22Rv1 (cell line): ENCODE measurements at regions not wholly inside any gene's neighbourhood (a gene's known extent, or its start where the extent isn't known, plus 50 kb on each side); places are given as distances from the start of the nearest gene placed in this dataset.

Experiments
- H3K27ac ChIP-seq: fragments of 450-650 bp; 2 replicates; pipeline ENCODE4 v1.5.1; 2017
- ZFX ChIP-seq: fragments of 450-650 bp; IDR thresholded peaks from 2 replicates; pipeline ENCODE4 v1.6.1; 2017; ENCODE audit warnings: antibody characterized with exemption, borderline replicate concordance
- TF ChIP-seq, protein P1 (sequence below): fragments of 450-650 bp; IDR thresholded peaks from 2 replicates; pipeline ENCODE4 v1.5.1; 2017; ENCODE audit warnings: mild to moderate bottlenecking

DNA sequence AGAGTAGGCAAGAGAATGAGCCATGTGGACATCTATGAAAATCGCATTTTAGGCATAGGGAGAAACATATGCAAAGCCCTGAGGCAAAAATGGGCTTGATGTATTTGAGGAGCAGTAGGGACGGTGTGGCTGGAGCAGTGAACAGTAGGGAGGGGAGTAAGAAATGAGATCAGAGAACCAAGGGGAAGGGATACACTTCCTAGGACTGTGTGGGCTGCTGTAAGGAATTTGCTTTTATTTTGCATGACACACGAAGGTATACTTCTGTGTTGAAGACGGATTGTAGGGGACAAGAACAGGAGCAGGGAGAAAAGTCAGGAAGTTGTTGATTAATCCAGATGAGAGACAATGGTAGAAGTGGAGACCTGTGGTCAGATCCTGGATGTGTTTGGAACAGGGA, 572.1 kb downstream of the JRKL start:
- TF ChIP-seq ZFX = no peak
- TF ChIP-seq, protein P1, sequence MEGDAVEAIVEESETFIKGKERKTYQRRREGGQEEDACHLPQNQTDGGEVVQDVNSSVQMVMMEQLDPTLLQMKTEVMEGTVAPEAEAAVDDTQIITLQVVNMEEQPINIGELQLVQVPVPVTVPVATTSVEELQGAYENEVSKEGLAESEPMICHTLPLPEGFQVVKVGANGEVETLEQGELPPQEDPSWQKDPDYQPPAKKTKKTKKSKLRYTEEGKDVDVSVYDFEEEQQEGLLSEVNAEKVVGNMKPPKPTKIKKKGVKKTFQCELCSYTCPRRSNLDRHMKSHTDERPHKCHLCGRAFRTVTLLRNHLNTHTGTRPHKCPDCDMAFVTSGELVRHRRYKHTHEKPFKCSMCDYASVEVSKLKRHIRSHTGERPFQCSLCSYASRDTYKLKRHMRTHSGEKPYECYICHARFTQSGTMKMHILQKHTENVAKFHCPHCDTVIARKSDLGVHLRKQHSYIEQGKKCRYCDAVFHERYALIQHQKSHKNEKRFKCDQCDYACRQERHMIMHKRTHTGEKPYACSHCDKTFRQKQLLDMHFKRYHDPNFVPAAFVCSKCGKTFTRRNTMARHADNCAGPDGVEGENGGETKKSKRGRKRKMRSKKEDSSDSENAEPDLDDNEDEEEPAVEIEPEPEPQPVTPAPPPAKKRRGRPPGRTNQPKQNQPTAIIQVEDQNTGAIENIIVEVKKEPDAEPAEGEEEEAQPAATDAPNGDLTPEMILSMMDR = no peak
- no peak overlapping the region for H3K27ac ChIP-seq

DNA sequence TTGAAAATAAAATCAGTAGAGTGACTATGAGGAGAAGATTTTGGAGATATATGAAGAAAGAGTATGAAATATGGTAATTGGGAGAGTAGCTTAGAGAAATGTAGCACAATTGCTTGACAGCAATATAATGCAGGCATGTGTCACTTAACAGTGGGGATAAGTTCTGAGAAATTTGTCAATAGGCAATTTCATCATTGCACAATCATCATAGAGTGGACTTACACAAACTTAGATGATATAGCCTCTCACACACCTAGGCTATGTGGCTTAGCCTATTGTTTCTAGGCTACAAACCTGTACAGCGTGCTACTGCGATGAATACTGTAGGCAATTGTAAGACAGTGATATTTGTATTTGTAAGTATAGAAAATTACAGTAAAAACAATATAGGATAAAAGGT, 573.6 kb downstream of the JRKL start:
- TF ChIP-seq ZFX = no peak
- TF ChIP-seq, protein P1 = no peak
- no peak overlapping the region for H3K27ac ChIP-seq

DNA sequence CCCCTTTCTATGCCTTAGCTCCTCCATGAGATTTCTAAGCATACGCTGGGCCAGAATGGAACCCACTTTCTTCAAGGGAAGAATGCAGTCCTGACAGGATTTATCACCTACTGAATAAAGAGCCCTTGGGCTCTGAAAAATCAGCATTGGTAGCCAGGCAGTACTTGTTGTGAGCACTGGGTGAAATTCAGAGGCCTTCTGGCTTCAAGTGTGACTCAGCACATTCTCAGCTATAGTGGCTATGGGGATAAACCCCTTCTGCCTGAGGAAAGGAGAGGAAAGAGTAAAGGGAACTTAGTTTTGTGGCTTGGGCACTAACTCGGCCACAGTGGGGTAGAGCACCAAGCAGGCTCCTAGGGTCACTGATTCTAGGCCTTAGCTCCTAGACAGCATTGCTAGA, 574.8 kb downstream of the JRKL start:
- TF ChIP-seq, protein P1 = no peak
- no peak for TF ChIP-seq ZFX
- no peak overlapping the region for H3K27ac ChIP-seq

DNA sequence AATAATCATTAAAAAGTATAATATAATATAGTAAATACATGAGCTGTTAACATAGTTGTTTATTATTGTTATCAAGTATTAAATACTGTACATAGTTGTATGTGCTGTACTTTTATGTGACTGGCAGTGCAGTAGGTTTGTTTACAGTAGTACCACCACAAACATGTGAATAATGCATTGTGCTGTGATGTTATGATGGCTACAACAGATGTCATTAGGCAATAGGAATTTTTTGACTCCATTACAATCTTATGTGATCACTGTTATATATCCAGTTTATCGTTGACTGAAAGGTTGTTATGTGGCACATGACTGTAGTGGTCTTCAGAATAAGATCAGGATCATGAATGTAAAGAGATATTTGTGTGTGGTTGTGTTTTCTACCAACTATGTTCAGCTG, 577.8 kb downstream of the JRKL start:
- TF ChIP-seq, protein P1 = no peak
- TF ChIP-seq ZFX = no peak
- H3K27ac ChIP-seq = no peak overlapping the region

DNA sequence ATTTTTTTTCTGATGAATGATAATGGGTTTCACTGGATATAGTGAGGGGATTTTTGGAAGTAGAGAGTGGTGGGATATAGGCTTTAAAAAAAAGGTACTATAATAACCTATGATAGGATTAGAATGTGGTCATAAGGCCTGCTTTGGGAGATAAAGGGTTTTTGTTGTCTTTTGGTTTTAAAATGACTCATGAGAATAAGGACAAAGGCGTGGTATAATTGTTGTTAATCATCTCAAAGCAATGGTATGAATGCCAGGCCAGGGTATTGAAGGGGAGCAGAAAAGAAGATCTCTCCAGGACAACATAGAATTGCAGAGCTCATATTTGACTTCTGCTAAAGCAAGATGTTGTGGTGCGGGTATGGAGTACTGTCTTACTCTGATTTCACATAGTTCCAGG, 579.4 kb downstream of the JRKL start:
- H3K27ac ChIP-seq = no peak overlapping the region
- no peak for TF ChIP-seq ZFX
- TF ChIP-seq, protein P1 = no peak

DNA sequence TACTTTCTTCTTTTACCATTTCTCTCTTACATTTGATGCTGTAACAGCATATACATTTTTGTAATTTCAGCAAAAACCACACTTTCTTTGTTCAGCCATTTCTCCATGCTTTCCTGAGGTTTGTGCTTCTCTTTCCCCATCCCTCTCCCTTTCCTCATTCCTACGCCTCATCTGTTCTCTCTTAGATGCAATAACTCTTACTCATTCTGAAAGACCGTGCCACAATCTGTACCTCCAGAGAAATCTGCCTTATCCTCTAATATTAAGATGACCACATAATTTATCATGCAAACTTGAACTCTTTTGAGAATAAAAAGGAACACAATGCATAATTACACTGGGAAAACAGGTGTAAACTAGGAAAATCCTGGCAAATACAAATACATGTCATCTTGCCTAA, 588.9 kb downstream of the JRKL start:
- TF ChIP-seq, protein P1 = no peak
- TF ChIP-seq ZFX = no peak

DNA sequence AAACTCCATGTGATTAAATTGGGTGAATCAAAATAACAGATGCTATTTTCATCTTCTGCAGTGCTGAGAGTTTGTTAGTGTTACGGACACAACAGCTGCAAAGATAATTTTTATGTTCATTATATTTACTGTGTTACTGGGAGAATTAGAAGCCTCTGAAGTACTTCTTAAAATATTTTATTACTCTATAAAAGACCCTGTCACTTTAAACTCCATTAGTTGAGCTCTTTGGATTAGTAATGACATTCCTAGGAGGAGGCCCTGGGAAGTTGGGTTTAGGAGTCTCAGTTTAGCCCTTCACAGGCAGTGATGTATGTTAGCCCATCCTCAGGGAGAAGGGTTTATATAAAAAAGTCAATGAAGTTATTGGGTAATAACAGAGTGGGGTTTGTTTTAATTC, 596.7 kb downstream of the JRKL start:
- no peak overlapping the region for H3K27ac ChIP-seq
- TF ChIP-seq, protein P1 = no peak

More for the DNA sequence above, 588.9 kb downstream of the JRKL start:
- no peak overlapping the region for H3K27ac ChIP-seq
